ENCODE measurements at regions not wholly inside any gene's neighbourhood (a gene's known extent, or its start where the extent isn't known, plus 50 kb on each side); places are given as distances from the start of the nearest gene placed in this dataset.

- WGBS, 4 donors: 83 to 92% (median 87%) methylated on average over 3 of the region's 3 CpGs
- H3K27ac ChIP-seq: no peak overlapping the region
- no peaks in the 10 kb centered on the region for H3K27me3 ChIP-seq
- no peak for TF ChIP-seq POLR2A (IDR thresholded peaks at IDR 0.05)
- no peak for TF ChIP-seq CTCF (IDR thresholded peaks at IDR 0.05)
- H3K36me3 ChIP-seq (replicated peaks in 1 of 2): no peaks in the 10 kb centered on the region
- no peaks in the 10 kb centered on the region for H3K4me1 ChIP-seq (replicated peaks in 1 of 2)
- no peaks in the 10 kb centered on the region for H3K9me3 ChIP-seq (replicated peaks in 1 of 3)
- no peak overlapping the region for H3K4me3 ChIP-seq
- no peak for DNase-seq
- intact Hi-C loops (cut with DNase I): no loop called here
Observed at GRCh38 chr4:13316354-13316753, 167.8 kb downstream of the RAB28 start.

GRCh38 chr4:13313856-13314255, 170.3 kb downstream of the RAB28 start:
- TF ChIP-seq POLR2A (IDR thresholded peaks at IDR 0.05) (no peak), CTCF (IDR thresholded peaks at IDR 0.05) (no peak)
- intact Hi-C loops (cut with DNase I): no loop called here
- no peaks in the 10 kb centered on the region for H3K9me3 ChIP-seq (replicated peaks in 1 of 3)
- no peak for DNase-seq
- no peak overlapping the region for H3K4me3 ChIP-seq
- no peaks in the 10 kb centered on the region for H3K27me3 ChIP-seq
- H3K36me3 ChIP-seq (replicated peaks in 1 of 2): no peaks in the 10 kb centered on the region
- H3K4me1 ChIP-seq (replicated peaks in 1 of 2): no peaks in the 10 kb centered on the region
- no peak overlapping the region for H3K27ac ChIP-seq

- Histone ChIP-seq H3K27me3 (no peaks in the 10 kb centered on the region), H3K4me1 (replicated peaks in 1 of 2) (no peaks in the 10 kb centered on the region), H3K4me3 (no peak overlapping the region), H3K9me3 (replicated peaks in 1 of 3) (no peaks in the 10 kb centered on the region), H3K27ac (no peak overlapping the region), H3K36me3 (replicated peaks in 1 of 2) (no peaks in the 10 kb centered on the region)
- TF ChIP-seq CTCF (IDR thresholded peaks at IDR 0.05): no peak
- TF ChIP-seq POLR2A (IDR thresholded peaks at IDR 0.05): no peak
- 77 to 88% (median 84%) methylated on average over 1 of the region's 1 CpG for WGBS, 4 donors
- no peak for DNase-seq
- intact Hi-C loops (cut with DNase I): no loop called here
Observed at GRCh38 chr4:13312264-13312663, 171.9 kb downstream of the RAB28 start.

GRCh38 chr4:13309751-13310150, 174.4 kb downstream of the RAB28 start:
- WGBS, 4 donors: 82 to 91% (median 84%) methylated on average over 2 of the region's 2 CpGs
- TF ChIP-seq CTCF (IDR thresholded peaks at IDR 0.05) (no peak), POLR2A (IDR thresholded peaks at IDR 0.05) (no peak)

More at GRCh38 chr4:13309751-13310150, 174.4 kb downstream of the RAB28 start:
- Histone ChIP-seq H3K4me3 (no peak overlapping the region), H3K36me3 (replicated peaks in 1 of 2) (no peaks in the 10 kb centered on the region), H3K27me3 (no peaks in the 10 kb centered on the region), H3K9me3 (replicated peaks in 1 of 3) (no peaks in the 10 kb centered on the region), H3K27ac (no peak overlapping the region), H3K4me1 (replicated peaks in 1 of 2) (no peaks in the 10 kb centered on the region)
- no peak for DNase-seq
- intact Hi-C loops (cut with DNase I): no loop called here
